OCI-LY3 (cell line): ENCODE measurements at regions not wholly inside any gene's neighbourhood (a gene's known extent, or its start where the extent isn't known, plus 50 kb on each side); places are given as distances from the start of the nearest gene placed in this dataset.

ENCODE experiments used
- H2AFZ ChIP-seq: fragments of 200-600, 300-600 bp; shearing (Covaris generic); 2 replicates; pipeline ENCODE4 v1.6.0; 2014; ENCODE audit warnings: antibody characterized with exemption, low read depth, low read length
- H3K27ac ChIP-seq: fragments of 200-600, 300-600 bp; sonication (generic); 2 replicates; pipeline ENCODE4 v1.5.1; 2014; ENCODE audit warnings: mild to moderate bottlenecking, low read length, moderate library complexity, mixed read lengths
- H3K27me3 ChIP-seq: fragments of 200-600, 300-600 bp; sonication (generic); 2 replicates; pipeline ENCODE4 v1.6.1; 2014; ENCODE audit warnings: low read depth, low read length, mixed read lengths
- H3K36me3 ChIP-seq: fragments of 200-600, 300-600 bp; sonication (generic); replicated peaks from 2 replicates; pipeline ENCODE3; 2014; ENCODE audit warnings: low read depth, low read length, mixed read lengths
- H3K4me1 ChIP-seq: fragments of 300-600, 200-600 bp; sonication (generic); 2 replicates; pipeline ENCODE4 v1.6.1; 2014; ENCODE audit warnings: low read length, mixed read lengths
- H3K4me2 ChIP-seq: fragments of 200-600, 300-600 bp; sonication (generic); 2 replicates; pipeline ENCODE4 v1.6.1; 2014; ENCODE audit warnings: low read length, mixed read lengths
- H3K4me3 ChIP-seq: fragments of 300-600, 200-600 bp; sonication (generic); 2 replicates; pipeline ENCODE4 v1.5.1; 2014; ENCODE audit warnings: antibody characterized with exemption, mild to moderate bottlenecking, low read length, moderate library complexity
- H3K79me2 ChIP-seq: fragments of 300-600, 200-600 bp; shearing (Covaris generic); 2 replicates; pipeline ENCODE4 v1.6.1; 2014; ENCODE audit warnings: mild to moderate bottlenecking, low read length, mixed read lengths
- H3K9ac ChIP-seq: fragments of 300-600, 200-600 bp; shearing (Covaris generic); 2 replicates; pipeline ENCODE4 v1.6.0; 2014; ENCODE audit warnings: mild to moderate bottlenecking, low read length, moderate library complexity
- H3K9me3 ChIP-seq: fragments of 200-600, 300-600 bp; shearing (Covaris generic); 2 replicates; pipeline ENCODE4 v1.6.1; 2014; ENCODE audit warnings: low read length, mixed read lengths; ENCODE audit not compliant: insufficient read depth
- H4K20me1 ChIP-seq: fragments of 200-600, 300-600 bp; sonication (generic); 2 replicates; pipeline ENCODE4 v1.6.1; 2016; ENCODE audit warnings: low read length, mixed read lengths; ENCODE audit not compliant: insufficient read depth
- CTCF ChIP-seq: fragments of 200-600, 300-600 bp; sonication (generic); IDR thresholded peaks from 2 replicates; pipeline ENCODE4 v1.5.1; 2014; ENCODE audit warnings: antibody characterized with exemption, low read length, low read depth
- EZH2phosphoT487 ChIP-seq: fragments of 200-600 bp; shearing (Covaris generic); IDR thresholded peaks from 2 replicates; pipeline ENCODE4 v1.6.1; 2018; ENCODE audit warnings: antibody characterized with exemption, mixed run types, low read depth

GRCh38 chr4:17204908-17205307, 306.5 kb upstream of the LDB2 start:
- Histone ChIP-seq H3K27me3 (no peaks in the 10 kb centered on the region), H3K4me2 (no peak overlapping the region)

GRCh38 chr4:17203797-17204196, 305.4 kb upstream of the LDB2 start:
- Histone ChIP-seq H3K4me3 (no peak overlapping the region), H4K20me1 (no peaks in the 10 kb centered on the region), H3K27ac (no peak overlapping the region), H3K79me2 (no peaks in the 10 kb centered on the region), H3K4me1 (peaks cover 16% of the 10 kb centered on the region), H3K27me3 (no peaks in the 10 kb centered on the region), H3K4me2 (no peak overlapping the region), H3K9ac (no peak overlapping the region), H3K36me3 (peaks cover 12% of the 10 kb centered on the region), H3K9me3 (peaks cover 25% of the 10 kb centered on the region), H2AFZ (no peak overlapping the region)
- TF ChIP-seq CTCF (no peak), EZH2phosphoT487 (no peak)

More at GRCh38 chr4:17204908-17205307, 306.5 kb upstream of the LDB2 start:
- TF ChIP-seq CTCF (no peak), EZH2phosphoT487 (no peak)
- H3K9ac ChIP-seq = no peak overlapping the region
- H4K20me1 ChIP-seq = no peaks in the 10 kb centered on the region
- no peak overlapping the region for H3K27ac ChIP-seq
- no peak overlapping the region for H2AFZ ChIP-seq
- no peaks in the 10 kb centered on the region for H3K79me2 ChIP-seq
- peaks cover 31% of the 10 kb centered on the region for H3K9me3 ChIP-seq
- H3K4me3 ChIP-seq = no peak overlapping the region
- H3K36me3 ChIP-seq = peaks cover 12% of the 10 kb centered on the region
- H3K4me1 ChIP-seq = peaks cover 16% of the 10 kb centered on the region

- Histone ChIP-seq H3K9me3 (no peaks in the 10 kb centered on the region), H3K4me3 (no peak overlapping the region), H3K27ac (no peak overlapping the region), H3K9ac (no peak overlapping the region), H3K4me1 (no peaks in the 10 kb centered on the region), H3K79me2 (no peaks in the 10 kb centered on the region), H2AFZ (no peak overlapping the region), H4K20me1 (no peaks in the 10 kb centered on the region), H3K27me3 (no peaks in the 10 kb centered on the region), H3K4me2 (no peak overlapping the region), H3K36me3 (no peaks in the 10 kb centered on the region)
- TF ChIP-seq CTCF (no peak), EZH2phosphoT487 (no peak)
Measured at GRCh38 chr4:17197070-17197469, 298.6 kb upstream of the LDB2 start.

GRCh38 chr4:17195461-17196275, 297.2 kb upstream of the LDB2 start:
- Histone ChIP-seq H3K4me2 (no peak overlapping the region), H3K27ac (no peak overlapping the region), H3K27me3 (no peaks in the 10 kb centered on the region), H3K36me3 (no peaks in the 10 kb centered on the region), H3K9me3 (no peaks in the 10 kb centered on the region), H3K4me3 (no peak overlapping the region), H2AFZ (no peak overlapping the region), H3K9ac (no peak overlapping the region), H3K4me1 (no peaks in the 10 kb centered on the region), H4K20me1 (no peaks in the 10 kb centered on the region), H3K79me2 (no peaks in the 10 kb centered on the region)
- TF ChIP-seq EZH2phosphoT487 (no peak), CTCF (no peak)
